HG03097 (cell line): ENCODE measurements at regions not wholly inside any gene's neighbourhood (a gene's known extent, or its start where the extent isn't known, plus 50 kb on each side); places are given as distances from the start of the nearest gene placed in this dataset.

ENCODE experiments used
- ATAC-seq: cut with Tn5 transposase; IDR thresholded peaks from one replicate; pipeline ENCODE4 v1.9.1; 2021; ENCODE audit not compliant: unreplicated experiment, low FRiP score

GRCh38 chr2:150989969-150990368, 271.7 kb downstream of the RBM43 start:
- ATAC-seq: no peak

GRCh38 chr2:150985741-150986140, 275.9 kb downstream of the RBM43 start:
- no peak for ATAC-seq

- ATAC-seq: no peak
Measured at GRCh38 chr2:150983314-150983897, 278.3 kb downstream of the RBM43 start.

GRCh38 chr2:150981826-150982225, 279.8 kb downstream of the RBM43 start:
- ATAC-seq: no peak

GRCh38 chr2:150978053-150978452, 283.6 kb downstream of the RBM43 start:
- no peak for ATAC-seq

DNA sequence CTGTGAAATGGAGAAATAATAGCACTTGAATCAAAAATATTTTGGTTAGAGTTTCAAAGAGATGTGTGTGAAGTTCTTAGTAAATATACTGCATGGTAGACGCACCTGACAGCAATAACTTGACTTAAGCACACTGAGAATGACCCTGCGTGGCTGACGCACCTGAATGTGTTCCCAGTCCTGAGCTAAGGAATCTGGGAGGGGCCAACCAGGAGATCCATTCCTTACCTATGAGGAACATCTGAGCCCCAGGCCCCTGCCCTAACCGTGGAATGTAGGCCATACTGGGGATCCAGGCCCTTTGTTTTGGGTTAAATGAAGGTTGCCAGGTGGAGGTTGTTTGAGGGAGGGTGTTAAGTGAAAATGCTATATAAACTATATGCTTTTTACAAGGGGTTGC, 284.4 kb downstream of the RBM43 start:
- ATAC-seq: no peak

DNA sequence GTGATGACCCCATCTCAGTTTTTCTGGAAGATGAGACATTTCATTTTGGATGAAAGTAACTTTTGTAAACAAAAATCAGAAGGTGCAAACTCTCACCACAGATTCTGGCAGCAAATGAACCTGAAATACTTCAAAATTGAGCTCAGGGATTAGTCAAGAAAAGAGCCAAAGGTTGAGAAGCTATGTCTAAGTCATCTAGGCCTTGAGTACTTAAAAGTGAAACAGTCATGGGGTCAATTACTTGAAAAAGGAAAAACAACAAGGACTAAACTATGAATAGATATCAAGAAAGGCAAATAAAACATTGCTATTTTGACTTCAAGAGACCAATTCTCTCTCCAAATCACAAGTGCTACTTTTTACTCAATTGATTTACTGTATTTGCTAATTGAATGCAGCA, 285.1 kb downstream of the RBM43 start:
- ATAC-seq: no peak

- no peak for ATAC-seq
Measured at GRCh38 chr2:150974864-150975263, 286.8 kb downstream of the RBM43 start.

- no peak for ATAC-seq
Measured at GRCh38 chr2:150974234-150974633, 287.4 kb downstream of the RBM43 start.

DNA sequence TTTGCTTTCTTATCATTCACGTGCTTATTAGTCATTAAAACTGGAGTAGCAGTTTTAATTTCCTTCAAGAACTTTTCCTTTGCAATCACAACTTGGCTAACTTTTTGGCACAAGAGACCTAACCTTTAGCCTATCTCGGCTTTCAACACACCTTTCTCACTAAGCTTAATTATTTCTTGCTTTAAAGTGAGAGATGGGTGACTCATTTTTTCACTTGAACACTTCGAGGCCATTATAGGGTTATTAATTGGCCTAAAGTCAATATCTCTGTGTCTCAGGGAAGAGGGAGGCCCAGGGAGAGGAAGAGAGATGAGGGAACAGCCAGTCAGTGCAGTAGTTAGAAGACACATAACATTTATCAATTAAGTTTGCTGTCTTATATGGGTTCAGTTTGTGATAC, 289.8 kb downstream of the RBM43 start:
- ATAC-seq: no peak

- no peak for ATAC-seq
Measured at GRCh38 chr2:150963336-150963735, 298.3 kb downstream of the RBM43 start.

- ATAC-seq: no peak
Measured at GRCh38 chr2:150955231-150955630, 306.4 kb downstream of the RBM43 start.

DNA sequence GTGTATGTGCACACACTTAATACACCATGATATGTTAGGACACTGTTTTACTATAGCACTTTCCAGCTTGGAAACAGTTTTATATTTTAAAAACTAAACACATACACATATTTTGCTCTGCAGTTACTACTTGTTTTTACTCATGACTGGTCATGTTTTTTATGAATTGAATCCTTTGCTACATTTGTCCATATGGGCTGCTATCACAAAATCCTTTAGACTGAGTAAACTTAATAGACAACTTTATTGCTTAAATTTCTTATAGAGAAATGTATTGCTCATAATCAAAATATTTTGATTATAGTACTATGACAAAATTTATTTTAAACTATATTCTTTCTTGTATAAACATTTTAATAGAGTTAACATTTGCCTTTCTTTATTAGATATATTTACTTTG, 314.8 kb downstream of the RBM43 start:
- no peak for ATAC-seq

DNA sequence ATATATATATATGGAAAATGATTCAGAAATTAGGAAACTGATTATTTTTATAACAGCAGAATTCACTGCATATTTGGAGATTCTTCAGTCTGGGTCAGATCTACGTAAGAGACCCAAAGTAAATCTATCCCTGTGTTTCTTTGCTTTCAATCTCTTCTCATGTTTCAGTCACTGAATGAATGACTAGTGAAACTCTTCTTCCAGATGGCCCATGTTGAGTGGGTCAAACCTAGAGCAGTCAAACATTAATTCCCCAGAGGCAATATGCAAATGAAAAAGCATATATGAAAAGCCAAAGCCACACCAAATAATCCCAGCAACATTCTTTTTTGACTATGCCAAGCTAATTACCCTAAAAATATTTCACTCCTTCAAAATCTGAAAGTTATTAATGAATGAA, 317.3 kb downstream of the RBM43 start:
- ATAC-seq: no peak

DNA sequence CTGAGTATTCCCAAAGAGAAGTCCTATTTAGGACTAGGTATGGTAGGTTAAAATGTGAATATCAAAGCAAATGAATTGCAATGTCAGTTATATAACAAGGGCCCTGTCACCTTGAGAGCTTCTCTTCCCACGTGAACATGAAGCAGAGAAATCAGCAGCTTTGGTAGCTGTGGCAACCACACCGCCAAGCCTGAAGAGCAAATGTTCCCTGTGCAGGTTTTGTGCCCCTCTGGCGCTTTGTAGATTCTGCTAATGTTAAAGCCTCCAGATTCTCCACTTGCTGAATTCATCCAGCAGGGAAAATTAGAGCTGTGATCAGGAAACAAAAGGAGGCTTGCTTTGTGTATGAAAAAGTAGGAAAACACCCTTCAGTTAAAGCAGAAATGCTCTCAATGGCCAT, 322.6 kb downstream of the RBM43 start:
- no peak for ATAC-seq

DNA sequence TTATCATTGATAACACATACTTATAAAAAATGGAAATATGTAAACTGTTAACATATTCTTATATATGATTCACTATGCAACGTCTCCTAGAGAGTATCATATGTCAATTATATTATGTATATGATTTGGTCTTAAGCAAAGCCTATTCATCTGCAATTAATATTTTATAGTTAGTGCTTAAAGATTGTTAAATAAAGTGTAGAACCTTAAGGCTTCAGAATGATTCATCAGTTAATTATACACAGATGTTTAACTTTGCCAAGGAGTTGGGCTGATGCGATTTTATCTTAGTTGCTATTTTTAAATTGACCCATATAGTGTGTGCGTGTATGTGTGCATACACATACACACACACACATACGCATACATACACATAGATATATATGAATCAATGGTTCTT, 323.1 kb downstream of the RBM43 start:
- ATAC-seq: no peak

- ATAC-seq: no peak
Measured at GRCh38 chr2:150937030-150937429, 324.6 kb downstream of the RBM43 start.

DNA sequence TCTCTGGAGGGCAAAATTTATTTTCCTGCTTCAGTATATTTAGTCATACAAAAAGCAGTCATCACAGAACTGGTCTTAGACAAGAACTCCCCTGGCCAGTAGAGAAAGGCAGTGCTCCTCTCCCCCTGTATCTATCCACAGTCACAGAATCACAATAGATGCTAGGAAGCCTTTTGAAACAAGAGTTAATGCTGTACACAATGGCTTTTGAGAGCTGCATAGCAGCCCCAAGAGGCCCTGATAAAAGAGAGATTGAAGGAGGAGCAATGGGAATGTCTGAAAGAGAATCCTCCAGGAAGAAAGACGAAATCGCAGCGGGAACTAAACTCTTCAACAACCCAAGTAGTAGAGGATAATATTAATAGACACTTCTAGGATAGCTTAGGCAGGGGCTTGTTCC, 330.2 kb downstream of the RBM43 start:
- ATAC-seq: no peak

GRCh38 chr2:150925611-150926010, 336.1 kb downstream of the RBM43 start:
- no peak for ATAC-seq

- no peak for ATAC-seq
Measured at GRCh38 chr2:150924878-150925277, 336.8 kb downstream of the RBM43 start.

DNA sequence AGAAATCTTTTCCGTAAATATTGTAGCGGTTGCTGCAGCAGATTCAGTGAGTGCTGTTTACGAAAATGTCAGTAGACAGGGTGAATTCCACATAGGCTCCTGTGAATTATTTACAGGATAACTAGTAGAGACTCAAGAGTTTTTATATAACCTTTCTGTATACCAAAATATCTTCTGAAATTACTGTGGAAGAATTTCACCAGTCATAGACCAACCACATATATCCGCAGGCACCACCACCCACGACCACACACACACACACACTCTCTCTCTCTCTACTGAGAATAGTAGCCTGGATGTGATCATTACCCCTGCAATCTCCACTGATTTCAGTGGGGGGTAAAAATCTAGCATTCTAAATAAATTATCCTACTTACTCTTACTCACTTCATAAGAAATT, 341.8 kb downstream of the RBM43 start:
- ATAC-seq: no peak

DNA sequence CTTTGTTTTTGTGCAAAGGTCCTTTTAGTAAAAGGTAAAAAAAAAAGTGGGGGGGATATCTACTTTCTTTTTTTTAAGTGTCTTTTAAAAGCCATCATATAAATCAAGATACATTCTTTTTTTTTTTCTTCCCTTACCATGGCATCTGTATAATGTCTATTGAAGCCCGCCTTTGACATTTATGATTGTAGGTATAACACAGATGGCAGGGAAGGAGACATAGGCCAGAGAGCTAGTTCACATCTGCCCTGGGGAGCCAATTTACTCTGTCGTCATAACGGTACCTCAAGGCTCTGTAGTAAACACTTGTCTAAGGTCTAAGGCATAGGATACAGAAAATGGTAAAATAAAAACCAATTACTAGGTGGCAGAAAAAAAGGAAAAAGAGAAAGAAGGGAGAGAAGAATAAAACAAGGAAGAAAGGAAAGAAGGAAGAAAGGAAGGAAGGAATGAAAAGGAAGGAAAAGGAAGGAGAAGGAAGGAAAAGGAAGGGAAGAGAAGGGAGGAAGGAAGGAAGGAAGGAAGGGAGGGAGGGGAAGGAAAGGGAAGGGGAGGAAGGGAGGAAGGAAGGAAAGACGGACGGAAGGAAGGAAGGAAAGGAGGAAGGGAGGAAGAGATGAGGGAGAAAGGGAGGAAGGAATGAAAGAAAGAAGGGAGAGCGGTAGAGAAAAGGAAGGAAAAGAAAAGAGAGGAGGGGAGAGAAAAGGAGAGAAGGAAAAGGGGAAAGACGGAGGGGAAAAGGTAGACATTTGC, 343.5 kb downstream of the RBM43 start:
- no peak for ATAC-seq
